GM06990 (cell line): ENCODE measurements at regions not wholly inside any gene's neighbourhood (a gene's known extent, or its start where the extent isn't known, plus 50 kb on each side); places are given as distances from the start of the nearest gene placed in this dataset.

Source experiments
- DNase-seq: peaks from one replicate; pipeline ENCODE4 v3.0.0-alpha.2; 2011; ENCODE audit not compliant: insufficient read length; ENCODE audit errors: extremely low read depth
- H3K27me3 ChIP-seq: replicated peaks from 2 replicates; pipeline ENCODE4 v1.6.0; 2011; ENCODE audit warnings: low read length; ENCODE audit not compliant: control insufficient read depth, insufficient read depth
- H3K36me3 ChIP-seq: 2 replicates; pipeline ENCODE4 v1.5.1; 2011; ENCODE audit warnings: low read length; ENCODE audit not compliant: control insufficient read depth, insufficient read depth
- H3K4me3 ChIP-seq: replicated peaks from 2 replicates; pipeline ENCODE4 v1.5.1; 2011; ENCODE audit warnings: low read depth, mild to moderate bottlenecking, control low read depth, low read length
- CTCF ChIP-seq: IDR thresholded peaks from 2 replicates; pipeline ENCODE4 v1.5.1; 2011; ENCODE audit warnings: low read length, control low read depth, mild to moderate bottlenecking, inconsistent platforms; ENCODE audit not compliant: insufficient read depth, poor library complexity, severe bottlenecking

- H3K4me3 ChIP-seq: no peak overlapping the region
- no peak for DNase-seq
- H3K36me3 ChIP-seq: no peaks in the 10 kb centered on the region
- H3K27me3 ChIP-seq: no peaks in the 10 kb centered on the region
- no peak for TF ChIP-seq CTCF
These were observed 323.7 kb upstream of the CDH11 start for GRCh38 chr16:65445313-65446260.

GRCh38 chr16:65441501-65441900, 319.6 kb upstream of the CDH11 start:
- TF ChIP-seq CTCF: no peak
- Histone ChIP-seq H3K4me3 (no peak overlapping the region), H3K36me3 (no peaks in the 10 kb centered on the region), H3K27me3 (no peaks in the 10 kb centered on the region)
- no peak for DNase-seq

- Histone ChIP-seq H3K4me3 (no peak overlapping the region), H3K27me3 (no peaks in the 10 kb centered on the region), H3K36me3 (no peaks in the 10 kb centered on the region)
- no peak for TF ChIP-seq CTCF
- DNase-seq: no peak
These were observed 307.8 kb upstream of the CDH11 start for GRCh38 chr16:65429504-65430181.

- no peak for DNase-seq
- H3K36me3 ChIP-seq: no peaks in the 10 kb centered on the region
- TF ChIP-seq CTCF: no peak
These were observed 304.6 kb upstream of the CDH11 start for GRCh38 chr16:65426484-65426883.

GRCh38 chr16:65422934-65423333, 301.1 kb upstream of the CDH11 start:
- H3K27me3 ChIP-seq: no peaks in the 10 kb centered on the region
- no peak overlapping the region for H3K4me3 ChIP-seq
- no peaks in the 10 kb centered on the region for H3K36me3 ChIP-seq
- no peak for DNase-seq
- no peak for TF ChIP-seq CTCF

More at GRCh38 chr16:65426484-65426883, 304.6 kb upstream of the CDH11 start:
- no peaks in the 10 kb centered on the region for H3K27me3 ChIP-seq
- H3K4me3 ChIP-seq: no peak overlapping the region
